Mesenchymal stem cell (in vitro differentiated cells and primary cell): ENCODE measurements at regions not wholly inside any gene's neighbourhood (a gene's known extent, or its start where the extent isn't known, plus 50 kb on each side); places are given as distances from the start of the nearest gene placed in this dataset.

Experiments
- DNase-seq: peaks from one replicate; pipeline ENCODE4 v3.0.0-alpha.2; 2013
- H2AFZ ChIP-seq: one replicate; pipeline ENCODE4 v1.6.1; 2013; ENCODE audit warnings: low read depth, mild to moderate bottlenecking, control low read depth, inconsistent platforms, low read length, moderate library complexity
- H2AK5ac ChIP-seq: 2 replicates; pipeline ENCODE4 v1.6.1; 2013; ENCODE audit warnings: low read length, moderate library complexity, mild to moderate bottlenecking, inconsistent platforms; ENCODE audit not compliant: severe bottlenecking
- H2BK120ac ChIP-seq: one replicate; pipeline ENCODE4 v1.6.1; 2013; ENCODE audit warnings: low read depth, mild to moderate bottlenecking, inconsistent platforms, low read length, moderate library complexity
- H2BK12ac ChIP-seq, 2 experiments: one replicate each; pipeline ENCODE4 v1.6.1; 2013; ENCODE audit warnings: inconsistent platforms in 2 of 2, low read length in 2 of 2, mild to moderate bottlenecking in 2 of 2, moderate library complexity in 2 of 2, control low read depth in 1 of 2
- H2BK15ac ChIP-seq: one replicate; pipeline ENCODE4 v1.6.1; 2013; ENCODE audit warnings: mild to moderate bottlenecking, low read depth, inconsistent platforms; ENCODE audit not compliant: poor library complexity, severe bottlenecking
- H2BK5ac ChIP-seq: 2 replicates; pipeline ENCODE4 v1.6.1; 2013; ENCODE audit warnings: low read depth, mild to moderate bottlenecking, low read length, control low read depth, inconsistent platforms; ENCODE audit not compliant: poor library complexity, severe bottlenecking
- H3K14ac ChIP-seq, 2 experiments: one replicate each; pipeline ENCODE4 v1.6.1; 2013; ENCODE audit warnings: inconsistent platforms in 2 of 2, low read length in 2 of 2, control low read depth in 1 of 2, mild to moderate bottlenecking in 1 of 2, moderate library complexity in 1 of 2
- H3K18ac ChIP-seq, 2 experiments: one replicate each; pipeline ENCODE4 v1.6.1; 2013; ENCODE audit warnings: inconsistent platforms in 2 of 2, low read length in 2 of 2, control low read depth in 1 of 2, low read depth in 1 of 2, mild to moderate bottlenecking in 1 of 2
- H3K23ac ChIP-seq, 2 experiments: one replicate each; pipeline ENCODE4 v1.6.1; 2013; ENCODE audit warnings: inconsistent platforms in 2 of 2, low read length in 2 of 2, mild to moderate bottlenecking in 2 of 2, moderate library complexity in 2 of 2, control low read depth in 1 of 2
- H3K27ac ChIP-seq: 2 replicates; pipeline ENCODE4 v1.5.1; 2013; ENCODE audit warnings: mild to moderate bottlenecking, moderate library complexity, low read length, control low read depth, inconsistent platforms; ENCODE audit not compliant: poor library complexity, severe bottlenecking
- H3K27me3 ChIP-seq, 2 experiments: 2 replicates each; pipeline versions ENCODE4 v1.6.1 to v1.7.0; 2013; ENCODE audit warnings: low read length in 2 of 2, mild to moderate bottlenecking in 2 of 2, moderate library complexity in 2 of 2, control low read depth in 1 of 2, inconsistent platforms in 1 of 2; ENCODE audit not compliant: control insufficient read depth in 1 of 2, insufficient read depth in 1 of 2
- H3K36me3 ChIP-seq, 2 experiments: 2 replicates each; pipeline versions ENCODE4 v1.6.1 to v1.7.0; 2013; ENCODE audit warnings: low read length in 2 of 2, control low read depth in 1 of 2, inconsistent platforms in 1 of 2, low read depth in 1 of 2, mild to moderate bottlenecking in 1 of 2; ENCODE audit not compliant: insufficient read depth in 2 of 2, control insufficient read depth in 1 of 2
- H3K4ac ChIP-seq, 2 experiments: one replicate each; pipeline ENCODE4 v1.6.1; 2013; ENCODE audit warnings: inconsistent platforms in 2 of 2, low read length in 2 of 2, mild to moderate bottlenecking in 2 of 2, moderate library complexity in 2 of 2, control low read depth in 1 of 2, low read depth in 1 of 2
- H3K4me1 ChIP-seq: 2 replicates; pipeline ENCODE4 v1.6.1; 2013; ENCODE audit warnings: low read depth, low read length, control low read depth; ENCODE audit not compliant: control insufficient read depth, insufficient read depth
- H3K4me2 ChIP-seq: 2 replicates; pipeline ENCODE4 v1.6.1; 2013; ENCODE audit warnings: low read length, mild to moderate bottlenecking, inconsistent platforms; ENCODE audit not compliant: poor library complexity, severe bottlenecking
- H3K4me3 ChIP-seq, 2 experiments: 2 replicates each; pipeline versions ENCODE4 v1.5.1 to v1.7.0; 2013; ENCODE audit warnings: low read length in 2 of 2, mild to moderate bottlenecking in 2 of 2, control low read depth in 1 of 2, low read depth in 1 of 2; ENCODE audit not compliant: insufficient read depth in 1 of 2
- H3K79me1 ChIP-seq: replicated peaks from 2 replicates; pipeline ENCODE4 v1.6.1; 2013; ENCODE audit warnings: mild to moderate bottlenecking, control low read depth, low read length, inconsistent platforms; ENCODE audit not compliant: poor library complexity, severe bottlenecking
- H3K9ac ChIP-seq: 2 replicates; pipeline ENCODE4 v1.7.0; 2013; ENCODE audit warnings: mild to moderate bottlenecking, low read length, moderate library complexity
- H3K9me3 ChIP-seq: 2 replicates; pipeline ENCODE4 v1.7.0; 2013; ENCODE audit warnings: mild to moderate bottlenecking, low read length; ENCODE audit not compliant: control insufficient read depth
- H4K8ac ChIP-seq: one replicate; pipeline ENCODE4 v1.6.1; 2013; ENCODE audit warnings: inconsistent platforms, mild to moderate bottlenecking, low read length, moderate library complexity
- H4K91ac ChIP-seq: one replicate; pipeline ENCODE4 v1.6.1; 2013; ENCODE audit warnings: mild to moderate bottlenecking, low read length, inconsistent platforms
- WGBS: methylation state at CpG from one replicate; pipeline ENCODE4 v1.1.7; 2013; ENCODE audit warnings: mixed read lengths; 5-methylcytosine and 5-hydroxymethylcytosine counted together

DNA sequence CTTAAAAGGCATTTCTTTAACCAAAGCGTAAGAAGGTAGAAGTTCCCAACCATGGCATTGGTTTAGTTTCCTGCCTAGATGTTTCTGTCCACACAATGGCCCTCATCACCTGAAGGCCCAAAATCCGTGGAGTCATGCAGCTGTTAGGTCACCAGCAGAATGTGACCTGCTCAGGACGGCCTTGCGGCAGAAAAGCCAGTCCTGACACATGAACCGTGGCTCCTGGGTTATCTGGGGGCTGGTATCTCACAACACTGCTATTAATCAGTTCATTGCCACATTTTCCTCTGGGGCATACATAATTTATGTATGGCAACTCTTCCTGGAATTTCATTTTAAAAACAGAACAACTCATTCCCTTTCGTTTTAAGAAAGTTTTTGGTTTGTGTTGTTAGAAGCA, 278.4 kb downstream of the ATPSCKMT start:
- Histone ChIP-seq H2BK12ac (no peak overlapping the region), H3K4me2 (no peak overlapping the region), H2AFZ (no peak overlapping the region), H3K23ac (no peak overlapping the region), H3K14ac (no peak overlapping the region), H3K36me3 (no peaks in the 10 kb centered on the region), H2BK5ac (no peak overlapping the region), H3K79me1 (no peaks in the 10 kb centered on the region), H2AK5ac (no peak overlapping the region), H3K9me3 (peaks cover 12% of the 10 kb centered on the region), H2BK15ac (no peak overlapping the region), H4K8ac (no peak overlapping the region), H3K18ac (no peak overlapping the region), H3K27ac (no peak overlapping the region), H3K4me1 (no peaks in the 10 kb centered on the region), H3K9ac (no peak overlapping the region), H3K27me3 (peaks cover 0 to under 1% of the 10 kb centered on the region in 2 experiments), H2BK120ac (no peak overlapping the region), H3K4me3 (no peak overlapping the region), H4K91ac (no peak overlapping the region), H3K4ac (no peak overlapping the region)
- WGBS = 78% methylated on average over 5 of the region's 6 CpGs
- DNase-seq = no peak

GRCh38 chr5:9958914-9959313, 290.8 kb downstream of the ATPSCKMT start:
- no peak overlapping the region for H3K9ac ChIP-seq
- H3K27me3 ChIP-seq = peaks cover 0 to 8% of the 10 kb centered on the region in 2 experiments
- H2BK120ac ChIP-seq = no peak overlapping the region
- no peak overlapping the region for H3K14ac ChIP-seq
- no peak overlapping the region for H3K4me2 ChIP-seq
- no peak overlapping the region for H2BK15ac ChIP-seq
- H3K79me1 ChIP-seq = no peaks in the 10 kb centered on the region
- H4K8ac ChIP-seq = no peak overlapping the region
- no peak overlapping the region for H3K18ac ChIP-seq
- no peak overlapping the region for H3K23ac ChIP-seq
- H3K4me1 ChIP-seq = no peaks in the 10 kb centered on the region
- WGBS = 60% methylated on average over 2 of the region's 5 CpGs
- H2AK5ac ChIP-seq = no peak overlapping the region
- H2BK12ac ChIP-seq = no peak overlapping the region
- no peak overlapping the region for H3K27ac ChIP-seq
- H3K4ac ChIP-seq = no peak overlapping the region
- H3K4me3 ChIP-seq = no peak overlapping the region
- DNase-seq = no peak
- H3K9me3 ChIP-seq = peaks cover 16% of the 10 kb centered on the region
- no peak overlapping the region for H4K91ac ChIP-seq
- no peaks in the 10 kb centered on the region for H3K36me3 ChIP-seq
- no peak overlapping the region for H2BK5ac ChIP-seq
- H2AFZ ChIP-seq = no peak overlapping the region

DNA sequence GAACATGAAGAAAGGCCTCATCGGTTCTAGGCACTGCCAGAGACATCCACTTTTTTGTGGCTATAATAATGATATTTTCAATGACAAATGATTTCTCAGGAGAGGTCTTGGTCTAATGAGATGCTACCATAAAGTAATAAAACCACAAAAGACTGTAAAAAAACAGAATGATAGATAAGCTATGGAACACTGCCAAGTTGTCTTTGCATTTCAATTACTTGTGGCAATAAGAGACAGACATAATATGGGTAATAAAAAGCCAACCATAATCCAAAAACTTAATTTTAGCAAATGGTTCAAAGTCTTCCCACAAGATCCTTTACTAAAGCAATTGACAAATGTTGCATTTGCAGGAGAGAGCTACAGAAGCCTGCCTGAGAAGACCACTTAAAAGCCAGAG, 292.5 kb downstream of the ATPSCKMT start:
- H2BK15ac ChIP-seq = no peak overlapping the region
- no peak overlapping the region for H4K8ac ChIP-seq
- no peak for DNase-seq

DNA sequence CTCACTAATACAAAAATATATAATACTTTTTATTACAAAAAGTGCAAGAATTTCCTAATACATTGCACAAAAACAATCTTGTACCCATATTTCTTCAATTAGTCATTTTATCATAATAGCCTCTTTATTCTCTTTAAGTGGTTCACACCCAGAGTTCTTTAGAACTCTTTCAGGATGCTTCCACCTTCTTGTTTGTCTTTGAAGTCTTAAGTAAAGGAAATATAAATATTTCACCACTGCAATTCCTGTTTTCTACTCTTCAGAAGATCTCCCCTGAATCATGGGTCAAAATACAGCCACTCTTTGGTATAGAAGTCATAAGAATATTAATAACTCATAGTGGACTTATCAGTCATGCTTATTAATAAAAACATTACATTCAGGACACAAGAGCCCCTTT, 293.0 kb downstream of the ATPSCKMT start:
- H4K8ac ChIP-seq = no peak overlapping the region
- H2BK5ac ChIP-seq = no peak overlapping the region
- H3K36me3 ChIP-seq = no peaks in the 10 kb centered on the region
- peaks cover 0 to 13% of the 10 kb centered on the region in 2 experiments for H3K27me3 ChIP-seq
- no peak overlapping the region for H3K23ac ChIP-seq
- H3K4me3 ChIP-seq = no peak overlapping the region
- H2BK12ac ChIP-seq = no peak overlapping the region
- no peak overlapping the region for H3K9ac ChIP-seq
- H3K4ac ChIP-seq = no peak overlapping the region
- DNase-seq = no peak
- no peak overlapping the region for H3K14ac ChIP-seq
- no peak overlapping the region for H3K18ac ChIP-seq
- H3K79me1 ChIP-seq = no peaks in the 10 kb centered on the region
- no peak overlapping the region for H2BK120ac ChIP-seq
- no peak overlapping the region for H2BK15ac ChIP-seq
- no peak overlapping the region for H4K91ac ChIP-seq
- H3K4me2 ChIP-seq = no peak overlapping the region
- H3K27ac ChIP-seq = no peak overlapping the region
- no peak overlapping the region for H2AK5ac ChIP-seq
- H3K9me3 ChIP-seq = peaks cover 4% of the 10 kb centered on the region
- H2AFZ ChIP-seq = no peak overlapping the region
- no peaks in the 10 kb centered on the region for H3K4me1 ChIP-seq

More for the DNA sequence above, 292.5 kb downstream of the ATPSCKMT start:
- Histone ChIP-seq H3K9ac (no peak overlapping the region), H2BK5ac (no peak overlapping the region), H2BK120ac (no peak overlapping the region), H2BK12ac (no peak overlapping the region), H3K18ac (no peak overlapping the region), H3K23ac (no peak overlapping the region), H3K27me3 (peaks cover 0 to 15% of the 10 kb centered on the region in 2 experiments), H3K27ac (no peak overlapping the region), H3K4me3 (no peak overlapping the region), H3K9me3 (peaks cover 9% of the 10 kb centered on the region), H2AK5ac (no peak overlapping the region), H3K4me2 (no peak overlapping the region), H4K91ac (no peak overlapping the region), H3K4ac (no peak overlapping the region), H3K79me1 (no peaks in the 10 kb centered on the region), H2AFZ (no peak overlapping the region), H3K14ac (no peak overlapping the region), H3K4me1 (no peaks in the 10 kb centered on the region), H3K36me3 (no peaks in the 10 kb centered on the region)
- WGBS = no CpG with 5 or more reads among the region's 1 CpG
